SK-N-SH treated with all-trans-retinoic acid at 6 μM for 48 hours (cell line): ENCODE measurements at regions not wholly inside any gene's neighbourhood (a gene's known extent, or its start where the extent isn't known, plus 50 kb on each side); places are given as distances from the start of the nearest gene placed in this dataset.

Experiments
- ATAC-seq: fragments of 200-7000 bp; cut with Tn5 transposase; 3 replicates; pipeline ENCODE4 v1.9.1; 2020; ENCODE audit warnings: mild to moderate bottlenecking, moderate library complexity
- ARNTL ChIP-seq: fragments of 450-650 bp; formaldehyde crosslinking; IDR thresholded peaks from 2 replicates; pipeline ENCODE4 v1.5.0; 2020; ENCODE audit warnings: low read depth, mild to moderate bottlenecking, moderate library complexity, borderline replicate concordance
- BACH2 ChIP-seq: fragments of 250-450 bp; sonication (Bioruptor Pico); IDR thresholded peaks from 2 replicates; pipeline ENCODE4 v1.9.0; 2021; ENCODE audit warnings: mild to moderate bottlenecking, borderline replicate concordance
- CSDC2 ChIP-seq: fragments of 250-450 bp; sonication (Bioruptor Pico); IDR thresholded peaks from 2 replicates; pipeline ENCODE4 v1.5.0; 2020; ENCODE audit warnings: mild to moderate bottlenecking, moderate library complexity
- ESRRG ChIP-seq: fragments of 250-450 bp; sonication (Bioruptor Pico); IDR thresholded peaks from 2 replicates; pipeline ENCODE4 v1.6.1; 2021; ENCODE audit warnings: mild to moderate bottlenecking
- GLIS3 ChIP-seq: fragments of 250-450 bp; sonication (Bioruptor Pico); IDR thresholded peaks from 2 replicates; pipeline ENCODE4 v1.5.0; 2020; ENCODE audit warnings: mild to moderate bottlenecking, moderate library complexity
- PPARA ChIP-seq: fragments of 250-450 bp; sonication (Bioruptor Pico); IDR thresholded peaks from 2 replicates; pipeline ENCODE4 v1.5.0; 2020; ENCODE audit warnings: mild to moderate bottlenecking, borderline replicate concordance
- RARB ChIP-seq: fragments of 250-450 bp; sonication (Bioruptor Pico); IDR thresholded peaks from 2 replicates; pipeline ENCODE4 v1.8.0; 2021; ENCODE audit warnings: mild to moderate bottlenecking, moderate library complexity
- SNAI2 ChIP-seq: fragments of 250-450 bp; sonication (Bioruptor Pico); IDR thresholded peaks from 2 replicates; pipeline ENCODE4 v1.5.0; 2020; ENCODE audit warnings: mild to moderate bottlenecking, moderate library complexity
- TCF4 ChIP-seq: fragments of 250-450 bp; sonication (Bioruptor Pico); IDR thresholded peaks from 2 replicates; pipeline ENCODE4 v1.8.0; 2021; ENCODE audit warnings: mild to moderate bottlenecking, moderate library complexity, borderline replicate concordance
- TOX ChIP-seq: fragments of 250-450 bp; sonication (Bioruptor Pico); IDR thresholded peaks from 2 replicates; pipeline ENCODE4 v1.8.0; 2021; ENCODE audit warnings: mild to moderate bottlenecking, moderate library complexity, borderline replicate concordance
- ZC3H10 ChIP-seq: fragments of 250-450 bp; sonication (Bioruptor Pico); IDR thresholded peaks from 2 replicates; pipeline ENCODE4 v1.5.1; 2021; ENCODE audit warnings: mild to moderate bottlenecking, moderate library complexity
- ZFP30 ChIP-seq: fragments of 450-650 bp; formaldehyde crosslinking; IDR thresholded peaks from 2 replicates; pipeline ENCODE4 v1.5.0; 2022; ENCODE audit warnings: mild to moderate bottlenecking, moderate library complexity
- ZNF565 ChIP-seq: fragments of 450-650 bp; formaldehyde crosslinking; conservative IDR thresholded peaks from 2 replicates; pipeline ENCODE4 v1.5.0; 2020; ENCODE audit warnings: low read depth, mild to moderate bottlenecking, moderate library complexity
- ZNF70 ChIP-seq: fragments of 450-650 bp; formaldehyde crosslinking; IDR thresholded peaks from 2 replicates; pipeline ENCODE4 v1.5.0; 2020; ENCODE audit warnings: mild to moderate bottlenecking, moderate library complexity
- ZNF8 ChIP-seq: fragments of 450-650 bp; formaldehyde crosslinking; IDR thresholded peaks from 2 replicates; pipeline ENCODE4 v1.5.0; 2020; ENCODE audit warnings: mild to moderate bottlenecking, moderate library complexity
- TF ChIP-seq, protein P1 (sequence below): fragments of 250-450 bp; sonication (Bioruptor Pico); IDR thresholded peaks from 2 replicates; pipeline ENCODE4 v1.8.0; 2020; ENCODE audit warnings: mild to moderate bottlenecking, moderate library complexity, borderline replicate concordance
- TF ChIP-seq, protein P2 (sequence below): fragments of 250-450 bp; sonication (Bioruptor Pico); IDR thresholded peaks from 2 replicates; pipeline ENCODE4 v1.5.0; 2020; ENCODE audit warnings: mild to moderate bottlenecking, moderate library complexity
- TF ChIP-seq, protein P3 (sequence below): fragments of 250-450 bp; sonication (Bioruptor Pico); IDR thresholded peaks from 2 replicates; pipeline ENCODE4 v1.5.1; 2020; ENCODE audit warnings: low read depth, mild to moderate bottlenecking, moderate library complexity
- TF ChIP-seq, protein P4 (sequence below): fragments of 250-450 bp; sonication (Bioruptor Pico); IDR thresholded peaks from 2 replicates; pipeline ENCODE4 v1.8.0; 2021; ENCODE audit warnings: low read depth, mild to moderate bottlenecking, moderate library complexity, borderline replicate concordance
- TF ChIP-seq, protein P5 (sequence below): fragments of 250-450 bp; sonication (Bioruptor Pico); IDR thresholded peaks from 2 replicates; pipeline ENCODE4 v1.5.1; 2021; ENCODE audit warnings: mild to moderate bottlenecking, moderate library complexity

DNA sequence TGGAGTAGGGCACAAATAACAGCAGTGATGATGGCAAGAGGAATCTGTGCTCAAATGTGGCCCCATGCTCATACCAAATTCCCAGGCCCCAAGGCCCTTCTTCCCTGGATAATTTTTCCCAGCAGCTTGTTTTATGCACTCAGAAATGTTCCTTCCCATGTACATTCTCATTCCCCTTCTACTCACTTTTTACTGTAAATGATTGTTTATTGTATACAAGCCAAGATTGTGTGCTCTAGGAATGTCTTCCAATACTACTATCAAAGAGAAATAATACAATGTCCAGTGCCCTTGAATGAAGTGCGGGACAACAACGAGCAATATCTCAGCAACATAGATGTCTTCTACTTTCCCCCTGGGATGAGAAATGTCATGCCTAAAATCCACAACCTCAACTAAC is 201.6 kb downstream of the ICOS start:
- TF ChIP-seq ARNTL (CRISPR knock-in tag): no peak
- TF ChIP-seq, protein P1, sequence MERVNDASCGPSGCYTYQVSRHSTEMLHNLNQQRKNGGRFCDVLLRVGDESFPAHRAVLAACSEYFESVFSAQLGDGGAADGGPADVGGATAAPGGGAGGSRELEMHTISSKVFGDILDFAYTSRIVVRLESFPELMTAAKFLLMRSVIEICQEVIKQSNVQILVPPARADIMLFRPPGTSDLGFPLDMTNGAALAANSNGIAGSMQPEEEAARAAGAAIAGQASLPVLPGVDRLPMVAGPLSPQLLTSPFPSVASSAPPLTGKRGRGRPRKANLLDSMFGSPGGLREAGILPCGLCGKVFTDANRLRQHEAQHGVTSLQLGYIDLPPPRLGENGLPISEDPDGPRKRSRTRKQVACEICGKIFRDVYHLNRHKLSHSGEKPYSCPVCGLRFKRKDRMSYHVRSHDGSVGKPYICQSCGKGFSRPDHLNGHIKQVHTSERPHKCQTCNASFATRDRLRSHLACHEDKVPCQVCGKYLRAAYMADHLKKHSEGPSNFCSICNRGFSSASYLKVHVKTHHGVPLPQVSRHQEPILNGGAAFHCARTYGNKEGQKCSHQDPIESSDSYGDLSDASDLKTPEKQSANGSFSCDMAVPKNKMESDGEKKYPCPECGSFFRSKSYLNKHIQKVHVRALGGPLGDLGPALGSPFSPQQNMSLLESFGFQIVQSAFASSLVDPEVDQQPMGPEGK (CRISPR knock-in tag): no peak
- TF ChIP-seq ZNF8 (CRISPR knock-in tag): no peak
- TF ChIP-seq, protein P2, sequence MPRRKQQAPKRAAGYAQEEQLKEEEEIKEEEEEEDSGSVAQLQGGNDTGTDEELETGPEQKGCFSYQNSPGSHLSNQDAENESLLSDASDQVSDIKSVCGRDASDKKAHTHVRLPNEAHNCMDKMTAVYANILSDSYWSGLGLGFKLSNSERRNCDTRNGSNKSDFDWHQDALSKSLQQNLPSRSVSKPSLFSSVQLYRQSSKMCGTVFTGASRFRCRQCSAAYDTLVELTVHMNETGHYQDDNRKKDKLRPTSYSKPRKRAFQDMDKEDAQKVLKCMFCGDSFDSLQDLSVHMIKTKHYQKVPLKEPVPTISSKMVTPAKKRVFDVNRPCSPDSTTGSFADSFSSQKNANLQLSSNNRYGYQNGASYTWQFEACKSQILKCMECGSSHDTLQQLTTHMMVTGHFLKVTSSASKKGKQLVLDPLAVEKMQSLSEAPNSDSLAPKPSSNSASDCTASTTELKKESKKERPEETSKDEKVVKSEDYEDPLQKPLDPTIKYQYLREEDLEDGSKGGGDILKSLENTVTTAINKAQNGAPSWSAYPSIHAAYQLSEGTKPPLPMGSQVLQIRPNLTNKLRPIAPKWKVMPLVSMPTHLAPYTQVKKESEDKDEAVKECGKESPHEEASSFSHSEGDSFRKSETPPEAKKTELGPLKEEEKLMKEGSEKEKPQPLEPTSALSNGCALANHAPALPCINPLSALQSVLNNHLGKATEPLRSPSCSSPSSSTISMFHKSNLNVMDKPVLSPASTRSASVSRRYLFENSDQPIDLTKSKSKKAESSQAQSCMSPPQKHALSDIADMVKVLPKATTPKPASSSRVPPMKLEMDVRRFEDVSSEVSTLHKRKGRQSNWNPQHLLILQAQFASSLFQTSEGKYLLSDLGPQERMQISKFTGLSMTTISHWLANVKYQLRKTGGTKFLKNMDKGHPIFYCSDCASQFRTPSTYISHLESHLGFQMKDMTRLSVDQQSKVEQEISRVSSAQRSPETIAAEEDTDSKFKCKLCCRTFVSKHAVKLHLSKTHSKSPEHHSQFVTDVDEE (CRISPR knock-in tag): no peak
- no peak for TF ChIP-seq RARB (CRISPR knock-in tag)
- no peak for TF ChIP-seq ZFP30 (CRISPR knock-in tag)
- no peak for TF ChIP-seq GLIS3 (CRISPR knock-in tag)
- no peak for TF ChIP-seq BACH2
- TF ChIP-seq ESRRG (CRISPR knock-in tag): no peak
- no peak for TF ChIP-seq TCF4 (CRISPR knock-in tag)
- TF ChIP-seq ZNF70 (CRISPR knock-in tag): no peak
- TF ChIP-seq PPARA: no peak
- TF ChIP-seq TOX (CRISPR knock-in tag): no peak
- TF ChIP-seq, protein P3, sequence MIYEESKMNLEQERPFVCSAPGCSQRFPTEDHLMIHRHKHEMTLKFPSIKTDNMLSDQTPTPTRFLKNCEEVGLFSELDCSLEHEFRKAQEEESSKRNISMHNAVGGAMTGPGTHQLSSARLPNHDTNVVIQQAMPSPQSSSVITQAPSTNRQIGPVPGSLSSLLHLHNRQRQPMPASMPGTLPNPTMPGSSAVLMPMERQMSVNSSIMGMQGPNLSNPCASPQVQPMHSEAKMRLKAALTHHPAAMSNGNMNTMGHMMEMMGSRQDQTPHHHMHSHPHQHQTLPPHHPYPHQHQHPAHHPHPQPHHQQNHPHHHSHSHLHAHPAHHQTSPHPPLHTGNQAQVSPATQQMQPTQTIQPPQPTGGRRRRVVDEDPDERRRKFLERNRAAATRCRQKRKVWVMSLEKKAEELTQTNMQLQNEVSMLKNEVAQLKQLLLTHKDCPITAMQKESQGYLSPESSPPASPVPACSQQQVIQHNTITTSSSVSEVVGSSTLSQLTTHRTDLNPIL (CRISPR knock-in tag): no peak
- TF ChIP-seq ZNF565: no peak
- no peak for TF ChIP-seq ZC3H10 (CRISPR knock-in tag)
- TF ChIP-seq, protein P4, sequence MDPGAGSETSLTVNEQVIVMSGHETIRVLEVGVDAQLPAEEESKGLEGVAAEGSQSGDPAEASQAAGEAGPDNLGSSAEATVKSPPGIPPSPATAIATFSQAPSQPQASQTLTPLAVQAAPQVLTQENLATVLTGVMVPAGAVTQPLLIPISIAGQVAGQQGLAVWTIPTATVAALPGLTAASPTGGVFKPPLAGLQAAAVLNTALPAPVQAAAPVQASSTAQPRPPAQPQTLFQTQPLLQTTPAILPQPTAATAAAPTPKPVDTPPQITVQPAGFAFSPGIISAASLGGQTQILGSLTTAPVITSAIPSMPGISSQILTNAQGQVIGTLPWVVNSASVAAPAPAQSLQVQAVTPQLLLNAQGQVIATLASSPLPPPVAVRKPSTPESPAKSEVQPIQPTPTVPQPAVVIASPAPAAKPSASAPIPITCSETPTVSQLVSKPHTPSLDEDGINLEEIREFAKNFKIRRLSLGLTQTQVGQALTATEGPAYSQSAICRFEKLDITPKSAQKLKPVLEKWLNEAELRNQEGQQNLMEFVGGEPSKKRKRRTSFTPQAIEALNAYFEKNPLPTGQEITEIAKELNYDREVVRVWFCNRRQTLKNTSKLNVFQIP (CRISPR knock-in tag): no peak
- TF ChIP-seq SNAI2 (CRISPR knock-in tag): no peak
- TF ChIP-seq, all 23 proteins: peak for 0
- ATAC-seq: no peak

DNA sequence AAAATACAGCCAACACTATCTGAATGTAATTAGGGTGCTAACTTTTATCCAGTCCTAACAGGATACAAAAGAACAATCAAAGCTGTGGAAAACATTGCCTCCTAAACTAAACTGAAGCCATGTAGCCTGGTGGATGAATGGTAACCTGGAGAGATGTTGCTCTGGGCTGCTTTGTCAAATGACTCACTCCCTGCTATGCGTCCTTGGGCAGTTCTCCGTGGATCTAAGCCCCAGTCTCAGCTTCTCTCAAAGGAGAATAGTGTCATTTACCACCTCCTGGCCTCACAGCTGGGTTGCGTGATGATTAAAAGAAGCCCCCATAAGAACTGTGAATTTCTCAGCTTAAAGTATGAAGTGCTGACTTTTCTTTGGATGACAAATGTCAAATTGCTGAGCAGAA is 203.7 kb downstream of the ICOS start:
- no peak for ATAC-seq
- TF ChIP-seq ZNF8 (CRISPR knock-in tag): no peak

DNA sequence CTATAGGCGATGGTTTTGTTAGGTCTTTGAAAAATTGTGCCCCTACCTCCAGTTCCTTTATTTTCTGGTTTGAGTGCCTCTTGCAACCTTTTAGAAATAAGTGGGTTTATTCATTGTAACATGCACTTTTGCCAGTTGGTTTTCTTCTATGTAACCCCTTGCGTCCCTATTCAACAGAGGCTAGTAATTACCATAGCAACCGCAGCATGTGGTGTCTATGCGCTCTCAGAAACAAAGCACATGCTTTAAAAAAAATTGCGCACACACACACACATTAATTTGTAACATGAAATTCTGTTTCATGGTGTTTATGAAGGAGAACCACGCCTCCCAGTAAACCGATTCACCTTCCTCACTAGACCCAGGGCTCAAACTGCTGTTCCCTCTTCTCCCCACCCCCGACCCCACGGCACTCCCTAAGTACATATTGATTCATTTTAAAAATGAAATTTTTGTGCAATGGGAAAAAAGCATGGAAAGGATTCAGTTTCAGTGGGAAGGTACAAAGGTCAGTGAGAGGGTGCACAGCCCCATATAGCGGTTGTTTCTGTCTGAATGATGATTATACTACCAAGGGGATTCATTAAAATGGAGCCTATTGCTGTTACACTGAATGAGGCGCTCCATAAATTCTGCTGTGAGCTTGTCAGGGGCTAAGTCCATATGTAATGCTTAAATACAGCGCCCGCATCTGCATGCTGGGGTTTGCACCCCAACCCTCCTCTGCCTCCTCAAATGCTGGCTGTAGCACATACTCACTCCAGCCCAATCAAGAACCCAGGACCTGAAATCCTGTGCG is 206.9 kb downstream of the ICOS start:
- ATAC-seq: no peak
- TF ChIP-seq, protein P5, sequence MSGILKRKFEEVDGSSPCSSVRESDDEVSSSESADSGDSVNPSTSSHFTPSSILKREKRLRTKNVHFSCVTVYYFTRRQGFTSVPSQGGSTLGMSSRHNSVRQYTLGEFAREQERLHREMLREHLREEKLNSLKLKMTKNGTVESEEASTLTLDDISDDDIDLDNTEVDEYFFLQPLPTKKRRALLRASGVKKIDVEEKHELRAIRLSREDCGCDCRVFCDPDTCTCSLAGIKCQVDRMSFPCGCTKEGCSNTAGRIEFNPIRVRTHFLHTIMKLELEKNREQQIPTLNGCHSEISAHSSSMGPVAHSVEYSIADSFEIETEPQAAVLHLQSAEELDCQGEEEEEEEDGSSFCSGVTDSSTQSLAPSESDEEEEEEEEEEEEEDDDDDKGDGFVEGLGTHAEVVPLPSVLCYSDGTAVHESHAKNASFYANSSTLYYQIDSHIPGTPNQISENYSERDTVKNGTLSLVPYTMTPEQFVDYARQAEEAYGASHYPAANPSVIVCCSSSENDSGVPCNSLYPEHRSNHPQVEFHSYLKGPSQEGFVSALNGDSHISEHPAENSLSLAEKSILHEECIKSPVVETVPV (CRISPR knock-in tag): no peak
- TF ChIP-seq ZC3H10 (CRISPR knock-in tag) (no peak), ZNF565 (no peak), CSDC2 (CRISPR knock-in tag) (no peak)
- TF ChIP-seq, all 23 proteins: peak for 0
